ENCODE measurements at regions not wholly inside any gene's neighbourhood (a gene's known extent, or its start where the extent isn't known, plus 50 kb on each side); places are given as distances from the start of the nearest gene placed in this dataset.

- TF ChIP-seq CTCF (IDR thresholded peaks at IDR 0.05): no peak
- TF ChIP-seq EP300 (IDR thresholded peaks at IDR 0.05): no peak
Observed at GRCh38 chr4:33411182-33411581, 2691.0 kb downstream of the PCDH7 start.
